Esophagus squamous epithelium (tissue), 5 donors: ENCODE measurements at regions not wholly inside any gene's neighbourhood (a gene's known extent, or its start where the extent isn't known, plus 50 kb on each side); places are given as distances from the start of the nearest gene placed in this dataset.

Experiments used
- DNase-seq: peaks from one replicate; lab custom pipeline; 2025; lab: John Stamatoyannopoulos, UW
- H3K27ac ChIP-seq, 4 donors: fragments of 200-600 bp; sonication (generic); one replicate each; pipeline ENCODE4 v1.5.1; 2016 to 2019; ENCODE audit warnings: mild to moderate bottlenecking in 1 of 4
- H3K27me3 ChIP-seq, 4 donors: fragments of 200-600 bp; sonication (generic); 1 replicate in 3 of 4; 2 replicates in 1 of 4; pipeline versions ENCODE4 v1.5.1 to v1.6.0; 2017 to 2021; ENCODE audit warnings: antibody characterized with exemption in 1 of 4
- H3K36me3 ChIP-seq, 3 donors: fragments of 200-600 bp; sonication (generic); one replicate each; pipeline ENCODE4 v1.5.1; 2016 to 2019
- H3K4me1 ChIP-seq, 3 donors: fragments of 200-600 bp; sonication (generic); one replicate each; pipeline ENCODE4 v1.5.1; 2017 to 2019
- H3K4me3 ChIP-seq, 4 donors: fragments of 200-600 bp; sonication (generic); 1 replicate in 3 of 4; 2 replicates in 1 of 4; pipeline ENCODE4 v1.5.1; 2016 to 2019; ENCODE audit warnings: mild to moderate bottlenecking in 2 of 4, moderate library complexity in 1 of 4
- H3K9me3 ChIP-seq, 3 donors: fragments of 200-600 bp; sonication (generic); one replicate each; pipeline ENCODE4 v1.5.1; 2016 to 2019
- POLR2A ChIP-seq, 4 donors: fragments of 450-650 bp; IDR thresholded peaks; one replicate each; pipeline ENCODE4 v1.6.1; 2017; ENCODE audit warnings: antibody characterized with exemption in 4 of 4, mild to moderate bottlenecking in 4 of 4, moderate library complexity in 3 of 4
- WGBS, 2 donors: methylation state at CpG; one replicate each; pipeline ENCODE4 v1.1.5; 2018; 5-methylcytosine and 5-hydroxymethylcytosine counted together
- intact Hi-C: fragments of 100-400 bp; cut with DNase I; formaldehyde crosslinking; loops from one replicate; pipeline ENCODE4 v1.15.0; 2022
- TF ChIP-seq, protein P1 (sequence below), 6 experiments: fragments of 450-650 bp in 4 of 6; fragments of 200-600 bp in 2 of 6; sonication (generic) in 2 of 6; IDR thresholded peaks; one replicate each; pipeline ENCODE4 v1.5.1; 2016 to 2019; ENCODE audit warnings: antibody characterized with exemption in 6 of 6, mild to moderate bottlenecking in 4 of 6, moderate library complexity in 4 of 6
- donor health status: DM: yes; HTN: yes; CAD: no.

DNA sequence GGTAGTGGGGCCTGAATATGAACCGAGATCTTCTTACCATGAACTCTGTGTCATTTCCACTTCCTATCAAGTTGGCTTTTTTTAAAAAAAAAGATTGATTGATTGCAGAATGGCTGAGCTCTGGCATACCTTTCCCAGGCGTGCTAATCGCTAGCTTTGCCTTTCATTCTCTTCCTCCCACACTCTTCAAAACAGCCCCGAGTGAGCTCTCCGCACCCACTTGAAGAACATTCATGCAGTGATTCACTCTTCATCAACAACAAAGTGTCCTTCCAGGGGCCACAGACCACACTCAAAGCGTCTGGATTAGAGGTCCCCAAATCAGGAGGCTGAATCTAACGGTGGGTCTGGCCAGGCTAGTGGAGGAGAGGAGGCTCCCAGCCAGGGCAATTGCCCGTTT, 96.3 kb upstream of the GALNT2 start:
- no peak for DNase-seq
- Histone ChIP-seq H3K36me3 (no peaks in the 10 kb centered on the region), H3K27ac (no peak overlapping the region), H3K27me3 (peaks cover 0 to 9% (median 0%) of the 10 kb centered on the region in 4 donors), H3K4me3 (no peak overlapping the region), H3K9me3 (peaks cover 0 to 8% (median 0%) of the 10 kb centered on the region in 3 donors), H3K4me1 (no peaks in the 10 kb centered on the region)
- TF ChIP-seq, protein P1, sequence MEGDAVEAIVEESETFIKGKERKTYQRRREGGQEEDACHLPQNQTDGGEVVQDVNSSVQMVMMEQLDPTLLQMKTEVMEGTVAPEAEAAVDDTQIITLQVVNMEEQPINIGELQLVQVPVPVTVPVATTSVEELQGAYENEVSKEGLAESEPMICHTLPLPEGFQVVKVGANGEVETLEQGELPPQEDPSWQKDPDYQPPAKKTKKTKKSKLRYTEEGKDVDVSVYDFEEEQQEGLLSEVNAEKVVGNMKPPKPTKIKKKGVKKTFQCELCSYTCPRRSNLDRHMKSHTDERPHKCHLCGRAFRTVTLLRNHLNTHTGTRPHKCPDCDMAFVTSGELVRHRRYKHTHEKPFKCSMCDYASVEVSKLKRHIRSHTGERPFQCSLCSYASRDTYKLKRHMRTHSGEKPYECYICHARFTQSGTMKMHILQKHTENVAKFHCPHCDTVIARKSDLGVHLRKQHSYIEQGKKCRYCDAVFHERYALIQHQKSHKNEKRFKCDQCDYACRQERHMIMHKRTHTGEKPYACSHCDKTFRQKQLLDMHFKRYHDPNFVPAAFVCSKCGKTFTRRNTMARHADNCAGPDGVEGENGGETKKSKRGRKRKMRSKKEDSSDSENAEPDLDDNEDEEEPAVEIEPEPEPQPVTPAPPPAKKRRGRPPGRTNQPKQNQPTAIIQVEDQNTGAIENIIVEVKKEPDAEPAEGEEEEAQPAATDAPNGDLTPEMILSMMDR (IDR thresholded peaks at IDR 0.05): no peak
- no peak for TF ChIP-seq POLR2A (IDR thresholded peaks at IDR 0.05)
- intact Hi-C loops: no loop called here
- 62 to 73% methylated on average over 8 of the region's 8 CpGs for WGBS, 2 donors

DNA sequence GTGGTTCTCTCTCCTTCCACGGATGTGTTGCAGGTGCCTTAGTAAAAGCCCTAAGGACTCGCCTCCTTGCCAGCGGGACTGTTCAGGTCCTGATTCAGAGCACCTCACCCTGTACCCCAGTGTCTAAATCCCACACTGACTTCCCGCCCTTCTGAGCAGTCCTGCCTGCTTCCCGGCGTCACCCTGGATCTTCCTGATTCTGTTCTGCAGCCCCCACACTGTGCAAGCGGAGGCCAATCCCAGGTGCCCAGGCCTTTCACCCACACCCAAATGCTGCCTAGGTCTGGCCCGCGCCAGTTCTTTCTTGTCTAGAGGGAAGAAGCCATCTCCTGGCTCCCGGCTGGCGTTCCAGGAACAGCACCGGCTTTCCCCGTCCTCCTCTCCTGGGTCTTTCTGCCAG, 95.9 kb upstream of the GALNT2 start:
- H3K4me1 ChIP-seq: no peaks in the 10 kb centered on the region
- intact Hi-C loops: no loop called here

DNA sequence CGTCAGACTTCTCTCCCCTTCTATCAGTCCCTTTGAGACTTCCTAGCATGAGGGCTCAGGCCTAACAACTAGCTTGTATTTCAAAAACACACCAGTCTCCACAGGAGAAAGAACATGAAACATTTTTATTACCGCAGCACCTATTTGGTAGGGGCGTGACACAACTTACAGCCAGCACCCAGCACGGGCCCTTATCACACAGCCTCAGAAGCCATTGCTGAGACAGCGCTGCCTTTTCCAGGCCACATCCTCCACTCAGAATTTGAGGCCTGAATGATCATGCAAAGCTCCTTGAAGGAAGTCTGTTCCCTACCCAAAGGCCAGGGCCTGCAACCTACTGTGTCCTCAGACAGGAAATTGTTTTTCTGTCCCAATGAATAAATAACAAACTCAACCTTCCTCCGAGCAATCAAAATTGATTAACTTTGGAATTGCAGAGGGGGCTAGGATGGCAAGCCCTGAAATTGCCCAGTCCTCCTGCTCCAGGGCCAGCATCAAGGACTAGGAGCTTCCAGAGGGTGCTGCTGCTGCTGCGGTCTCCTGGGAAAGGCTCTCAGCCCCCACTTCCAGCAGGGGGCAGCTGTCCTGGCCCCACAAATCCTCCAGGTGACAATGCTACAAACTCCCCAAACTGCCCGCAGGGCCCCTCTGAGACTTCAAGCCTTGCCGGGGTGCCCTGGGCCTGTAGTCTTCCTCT, 94.3 kb upstream of the GALNT2 start:
- peaks cover 0 to 12% (median 0%) of the 10 kb centered on the region in 3 donors for H3K9me3 ChIP-seq
- no peak for TF ChIP-seq POLR2A (IDR thresholded peaks at IDR 0.05)
- TF ChIP-seq, protein P1 (IDR thresholded peaks at IDR 0.05): no peak
- no peak overlapping the region for H3K27ac ChIP-seq
- DNase-seq: no peak
- WGBS, 2 donors: 87% methylated on average over 7 to 9 of the region's 9 CpGs
- intact Hi-C loops: no loop called here
- H3K27me3 ChIP-seq: no peaks in the 10 kb centered on the region
- no peaks in the 10 kb centered on the region for H3K36me3 ChIP-seq
- no peaks in the 10 kb centered on the region for H3K4me1 ChIP-seq
- no peak overlapping the region for H3K4me3 ChIP-seq

More for the DNA sequence above, 95.9 kb upstream of the GALNT2 start:
- H3K27ac ChIP-seq: no peak overlapping the region
- no peaks in the 10 kb centered on the region for H3K36me3 ChIP-seq
- DNase-seq: no peak
- H3K4me3 ChIP-seq: no peak overlapping the region
- peaks cover 0 to 5% (median 0%) of the 10 kb centered on the region in 4 donors for H3K27me3 ChIP-seq
- TF ChIP-seq, protein P1 (IDR thresholded peaks at IDR 0.05): no peak
- no peak for TF ChIP-seq POLR2A (IDR thresholded peaks at IDR 0.05)
- peaks cover 0 to 12% (median 0%) of the 10 kb centered on the region in 3 donors for H3K9me3 ChIP-seq
- 82 to 84% methylated on average over 10 to 13 of the region's 13 CpGs for WGBS, 2 donors

DNA sequence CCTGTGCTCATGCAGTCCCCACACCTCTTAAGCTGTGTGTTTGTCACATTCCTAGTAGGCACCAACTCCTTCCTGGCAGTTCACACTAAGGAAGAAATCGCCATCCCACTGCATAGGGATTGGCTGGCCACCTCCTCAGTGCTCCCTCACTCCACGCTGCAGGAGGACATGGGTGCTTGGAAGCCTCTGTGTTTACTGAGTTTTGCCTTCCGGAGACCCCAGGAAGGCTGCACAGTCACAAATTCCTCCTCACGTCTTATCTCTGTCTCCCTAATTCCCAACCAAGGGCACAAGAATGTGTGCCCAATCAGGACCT, 93.8 kb upstream of the GALNT2 start:
- WGBS, 2 donors: 74 to 90% methylated on average over 4 of the region's 4 CpGs
- H3K36me3 ChIP-seq: no peaks in the 10 kb centered on the region
- H3K27me3 ChIP-seq: no peaks in the 10 kb centered on the region
- intact Hi-C loops: no loop called here
- H3K27ac ChIP-seq: no peak overlapping the region
- TF ChIP-seq, protein P1 (IDR thresholded peaks at IDR 0.05): no peak
- no peak for TF ChIP-seq POLR2A (IDR thresholded peaks at IDR 0.05)
- no peak overlapping the region for H3K4me3 ChIP-seq
- no peaks in the 10 kb centered on the region for H3K4me1 ChIP-seq
- DNase-seq: no peak
- peaks cover 0 to 12% (median 0%) of the 10 kb centered on the region in 3 donors for H3K9me3 ChIP-seq

DNA sequence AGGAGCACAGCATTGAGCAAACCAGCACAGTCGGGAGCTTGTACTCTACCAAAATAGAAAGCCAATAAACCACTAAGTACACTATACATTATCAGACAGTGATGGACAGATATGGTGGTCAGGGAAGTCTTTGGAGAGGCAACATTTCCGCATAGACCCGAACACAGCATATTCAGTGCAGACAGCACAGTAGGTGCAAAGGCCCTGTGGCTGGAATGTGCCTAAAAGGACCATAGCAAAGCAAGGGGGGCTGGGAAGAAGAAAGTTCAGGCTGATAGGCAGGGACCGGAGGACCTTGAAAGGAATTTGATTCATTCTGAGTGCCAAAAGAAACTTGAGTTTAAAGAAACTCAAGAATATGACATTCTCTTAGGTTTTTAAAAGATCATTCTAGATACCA, 92.0 kb upstream of the GALNT2 start:
- H3K9me3 ChIP-seq: peaks cover 0 to 12% (median 0%) of the 10 kb centered on the region in 3 donors
- no peaks in the 10 kb centered on the region for H3K4me1 ChIP-seq
- H3K4me3 ChIP-seq: no peak overlapping the region
- intact Hi-C loops: no loop called here
- 86 to 90% methylated on average over 4 of the region's 4 CpGs for WGBS, 2 donors
- no peaks in the 10 kb centered on the region for H3K27me3 ChIP-seq
- TF ChIP-seq, protein P1 (IDR thresholded peaks at IDR 0.05): no peak
- no peak for TF ChIP-seq POLR2A (IDR thresholded peaks at IDR 0.05)
- no peak for DNase-seq
- H3K27ac ChIP-seq: no peak overlapping the region
- H3K36me3 ChIP-seq: no peaks in the 10 kb centered on the region
